ENCODE measurements at regions not wholly inside any gene's neighbourhood (a gene's known extent, or its start where the extent isn't known, plus 50 kb on each side); places are given as distances from the start of the nearest gene placed in this dataset.
"Not testable (repeated sequence)": the region's sequence is repeated elsewhere in the genome, so short reads cannot be mapped to it uniquely, and the experiment has no call there.

DNA sequence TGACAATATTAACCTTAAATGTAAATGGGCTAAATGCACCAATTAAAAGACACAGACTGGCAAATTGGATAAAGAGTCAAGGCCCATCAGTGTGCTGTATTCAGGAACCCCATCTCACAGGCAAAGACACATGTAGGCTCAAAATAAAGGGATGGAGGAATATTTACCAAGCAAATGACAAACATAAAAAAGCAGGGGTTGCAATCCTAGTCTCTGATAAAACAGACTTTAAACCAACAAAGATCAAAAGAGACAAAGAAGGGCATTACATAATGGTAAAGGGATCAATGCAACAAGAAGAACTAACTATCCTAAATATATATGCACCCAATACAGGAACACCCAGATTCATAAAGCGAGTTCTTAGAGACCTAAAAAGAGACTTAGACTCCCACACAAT is 159.9 kb upstream of the ZNF648 start:
- TF ChIP-seq POLR2AphosphoS5 (IDR thresholded peaks at IDR 0.05; ENCODE audit: low read depth, low read length); SP1 (IDR thresholded peaks at IDR 0.05; ENCODE audit: low read depth): not testable (repeated sequence)

Data from HCT116 (cell line).